Urinary bladder (tissue), 3 donors: ENCODE measurements at regions not wholly inside any gene's neighbourhood (a gene's known extent, or its start where the extent isn't known, plus 50 kb on each side); places are given as distances from the start of the nearest gene placed in this dataset.
"Not testable (repeated sequence)": the region's sequence is repeated elsewhere in the genome, so short reads cannot be mapped to it uniquely, and the experiment has no call there.

Experiments
- DNase-seq: peaks from one replicate; pipeline ENCODE4 v3.0.0-alpha.2; 2015; ENCODE audit errors: extremely low spot score
- H3K27ac ChIP-seq: one replicate; pipeline ENCODE4 v1.5.1; 2013; ENCODE audit warnings: low read depth, mild to moderate bottlenecking, moderate library complexity
- H3K36me3 ChIP-seq: one replicate; pipeline ENCODE4 v1.6.1; 2013; ENCODE audit warnings: mild to moderate bottlenecking, moderate library complexity; ENCODE audit not compliant: insufficient read depth
- H3K4me1 ChIP-seq: one replicate; pipeline ENCODE4 v1.6.1; 2013; ENCODE audit warnings: mild to moderate bottlenecking, moderate library complexity; ENCODE audit not compliant: insufficient read depth
- H3K4me3 ChIP-seq: one replicate; pipeline ENCODE4 v1.5.1; 2013; ENCODE audit warnings: low read depth, low read length
- WGBS: extraction: QIAGEN DNeasy Blood & Tissue Kit; methylation state at CpG from one replicate; pipeline ENCODE4 v1.1.7; 2013; 5-methylcytosine and 5-hydroxymethylcytosine counted together
- donor health status: healthy with polysubstance abuse.
- donor health status: healthy.

DNA sequence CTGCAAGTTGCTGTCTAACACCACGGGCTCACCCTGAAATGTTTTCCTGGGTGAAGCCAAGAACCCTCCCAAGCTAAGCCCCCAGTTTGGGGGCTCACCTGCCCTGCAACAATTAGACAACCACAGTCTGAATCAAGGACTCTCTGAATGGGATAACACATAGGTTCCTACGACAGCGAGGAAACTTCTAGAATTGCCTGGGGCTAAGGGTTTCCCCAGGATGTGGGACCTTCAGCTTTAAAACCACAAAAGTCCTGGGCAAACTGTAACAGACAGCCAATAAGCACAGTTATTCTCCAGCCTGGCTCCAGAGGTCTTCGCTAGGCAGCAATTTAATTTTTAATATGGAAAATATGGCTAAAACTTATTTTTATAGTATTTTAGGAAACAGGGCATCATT, 162.6 kb downstream of the PRKX start:
- 91% methylated on average over 4 of the region's 4 CpGs for WGBS
- Histone ChIP-seq H3K36me3 (no peaks in the 10 kb centered on the region), H3K4me3 (no peak overlapping the region), H3K4me1 (no peaks in the 10 kb centered on the region), H3K27ac (no peak overlapping the region)
- no peak for DNase-seq

DNA sequence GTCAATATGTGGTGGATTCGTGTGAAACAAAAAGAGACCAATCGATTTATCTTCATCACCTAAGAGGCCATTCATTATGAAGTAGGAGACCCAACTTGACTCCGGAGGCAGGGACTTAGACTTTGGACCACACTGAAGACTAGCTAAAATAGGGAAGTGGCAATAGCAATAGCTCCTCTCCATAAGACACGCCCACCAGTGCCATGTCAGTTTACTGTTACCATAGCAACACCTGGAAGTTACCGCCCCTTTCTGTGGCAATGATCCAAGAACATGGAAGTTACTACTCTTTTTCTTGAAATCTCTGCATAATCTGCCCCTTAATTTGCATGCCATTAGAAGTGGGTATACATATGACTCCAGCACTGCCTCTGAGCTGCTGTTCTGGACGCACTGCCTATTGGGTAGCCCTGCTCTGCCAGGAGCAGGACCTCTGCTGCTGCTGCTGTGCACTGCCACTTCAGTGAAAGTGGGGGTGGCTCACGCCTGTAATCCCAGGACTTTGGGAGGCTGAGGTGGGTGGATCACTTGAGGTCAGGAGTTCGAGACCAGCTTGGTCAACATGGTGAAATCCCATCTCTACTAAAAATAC, 163.2 kb downstream of the PRKX start:
- H3K36me3 ChIP-seq: no peaks in the 10 kb centered on the region
- no peak for DNase-seq
- no peaks in the 10 kb centered on the region for H3K4me1 ChIP-seq
- H3K4me3 ChIP-seq: no peak overlapping the region
- H3K27ac ChIP-seq: no peak overlapping the region
- 93% methylated on average over 8 of the region's 8 CpGs for WGBS

DNA sequence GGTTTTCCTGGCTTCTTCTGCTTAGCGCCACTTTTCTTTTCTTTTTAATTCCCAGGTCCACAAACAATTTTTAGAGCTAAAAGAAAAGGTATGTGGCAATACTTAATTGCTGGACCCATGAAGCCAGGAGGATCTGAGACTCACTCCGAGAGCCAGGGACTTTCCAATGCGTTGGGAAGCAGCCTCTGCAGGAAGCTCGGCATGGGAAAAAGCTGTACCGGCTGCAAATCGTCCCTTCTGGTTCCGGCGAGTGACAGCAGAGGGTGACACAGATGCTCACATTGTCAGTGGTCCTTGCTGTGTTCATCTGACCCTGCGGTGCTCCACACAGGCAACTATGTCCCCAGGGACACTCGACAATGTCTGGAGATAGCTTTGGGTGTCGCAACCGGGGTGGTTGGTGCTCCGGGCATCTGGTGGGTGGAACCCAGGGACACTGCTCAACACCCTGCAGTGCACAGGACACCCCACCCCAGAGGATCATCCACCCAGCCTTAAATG, 164.0 kb downstream of the PRKX start:
- Histone ChIP-seq H3K36me3 (no peaks in the 10 kb centered on the region), H3K4me1 (no peaks in the 10 kb centered on the region), H3K4me3 (no peak overlapping the region), H3K27ac (no peak overlapping the region)
- DNase-seq: no peak
- WGBS: 42% methylated on average over 13 of the region's 13 CpGs

DNA sequence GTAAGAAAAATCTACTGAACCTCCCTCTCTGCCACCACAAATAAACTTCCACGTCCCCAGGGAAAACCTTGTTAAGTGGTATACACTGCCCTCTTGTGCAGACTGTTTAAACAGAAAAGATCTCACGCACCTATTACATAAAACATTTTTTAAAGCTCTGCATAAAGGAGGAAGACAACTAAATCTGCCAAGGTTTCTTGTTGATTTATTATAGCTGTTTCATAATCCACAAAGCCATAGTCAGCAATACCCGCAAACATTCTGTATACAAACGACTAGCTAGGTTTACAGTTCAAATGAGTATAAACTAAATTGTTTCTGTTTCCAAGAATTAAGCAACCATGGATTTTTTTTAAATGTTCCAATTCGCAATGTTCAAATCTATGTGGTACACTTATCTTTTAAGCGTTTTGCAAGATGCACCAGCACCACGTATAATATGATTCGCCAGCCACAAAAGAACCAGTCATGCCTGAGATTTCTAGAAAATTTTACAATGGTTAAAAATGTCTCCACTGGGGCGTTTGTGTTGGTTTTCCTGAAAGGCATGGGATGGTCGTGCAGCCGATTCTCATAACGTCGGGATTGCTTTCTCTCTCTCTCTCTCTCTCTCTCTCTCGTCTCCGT, 164.6 kb downstream of the PRKX start:
- DNase-seq: peak; percentile 43
- no peaks in the 10 kb centered on the region for H3K36me3 ChIP-seq
- H3K4me3 ChIP-seq: no peak overlapping the region
- no peaks in the 10 kb centered on the region for H3K4me1 ChIP-seq
- H3K27ac ChIP-seq: no peak overlapping the region
- 8% methylated on average over 15 of the region's 15 CpGs for WGBS

DNA sequence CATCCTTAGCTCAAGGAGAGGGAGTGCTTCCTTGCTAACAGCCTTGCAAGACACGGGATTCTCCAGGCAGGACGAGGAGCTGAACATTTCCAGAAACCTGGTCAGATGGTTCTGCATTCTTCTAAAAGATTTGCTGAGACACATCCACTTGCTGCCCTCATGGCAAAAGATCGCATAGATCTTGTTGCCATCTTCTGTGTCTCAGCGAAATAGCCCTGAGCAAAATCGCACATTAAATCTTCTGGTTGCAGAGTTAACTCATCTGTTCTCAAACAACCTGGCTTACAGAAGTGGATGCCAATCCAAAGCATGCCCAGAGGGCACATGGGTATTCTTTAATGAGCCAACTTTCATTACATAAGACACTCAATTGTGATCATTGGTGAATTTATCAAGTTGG, 167.5 kb downstream of the PRKX start:
- H3K27ac ChIP-seq: no peak overlapping the region
- DNase-seq: no peak
- 76% methylated on average over 5 of the region's 5 CpGs for WGBS
- no peaks in the 10 kb centered on the region for H3K4me1 ChIP-seq
- no peaks in the 10 kb centered on the region for H3K36me3 ChIP-seq
- H3K4me3 ChIP-seq: no peak overlapping the region

DNA sequence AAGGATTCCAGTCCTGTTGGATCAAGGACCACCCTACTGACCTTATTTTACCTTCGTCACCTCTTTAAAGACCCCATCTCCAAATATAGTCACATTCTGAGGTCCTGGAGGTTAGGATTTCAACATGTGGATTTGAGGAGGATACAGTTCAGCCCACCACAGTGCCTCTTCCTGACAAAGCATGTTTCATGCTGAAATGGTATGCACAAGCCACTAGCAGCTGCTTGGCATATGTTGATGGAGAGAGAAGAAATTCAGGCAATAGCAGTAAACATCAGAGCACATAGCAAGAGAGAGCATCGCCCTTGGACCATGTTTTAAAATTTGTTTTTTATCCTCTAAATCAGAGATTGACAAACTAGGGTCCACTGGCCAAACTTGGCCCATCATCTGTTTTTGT, 172.1 kb downstream of the PRKX start:
- Histone ChIP-seq H3K36me3 (no peaks in the 10 kb centered on the region), H3K4me1 (no peaks in the 10 kb centered on the region), H3K4me3 (no peak overlapping the region), H3K27ac (no peak overlapping the region)
- WGBS: 87% methylated on average over 2 of the region's 2 CpGs
- no peak for DNase-seq

DNA sequence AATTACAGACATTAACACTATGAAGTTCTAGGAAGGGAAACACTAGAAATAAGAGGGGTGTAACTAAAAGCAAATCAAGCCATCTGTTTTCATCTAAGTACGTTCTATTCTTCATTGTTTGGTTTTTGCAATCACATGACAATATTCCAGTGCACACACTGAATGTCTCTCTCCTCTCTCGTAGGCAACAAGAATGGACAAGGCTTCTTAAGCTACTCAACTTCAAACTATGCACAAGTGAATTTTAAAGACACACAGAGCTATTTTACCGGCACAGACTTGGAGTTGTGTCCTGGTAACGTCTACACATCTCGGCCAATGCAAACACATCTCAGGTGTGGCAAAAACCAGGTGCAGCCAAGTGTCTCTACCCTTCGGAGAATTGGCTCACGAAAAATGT, 173.3 kb downstream of the PRKX start:
- Histone ChIP-seq H3K4me3 (no peak overlapping the region), H3K36me3 (no peaks in the 10 kb centered on the region), H3K27ac (no peak overlapping the region), H3K4me1 (no peaks in the 10 kb centered on the region)
- no peak for DNase-seq
- 76% methylated on average over 7 of the region's 7 CpGs for WGBS

DNA sequence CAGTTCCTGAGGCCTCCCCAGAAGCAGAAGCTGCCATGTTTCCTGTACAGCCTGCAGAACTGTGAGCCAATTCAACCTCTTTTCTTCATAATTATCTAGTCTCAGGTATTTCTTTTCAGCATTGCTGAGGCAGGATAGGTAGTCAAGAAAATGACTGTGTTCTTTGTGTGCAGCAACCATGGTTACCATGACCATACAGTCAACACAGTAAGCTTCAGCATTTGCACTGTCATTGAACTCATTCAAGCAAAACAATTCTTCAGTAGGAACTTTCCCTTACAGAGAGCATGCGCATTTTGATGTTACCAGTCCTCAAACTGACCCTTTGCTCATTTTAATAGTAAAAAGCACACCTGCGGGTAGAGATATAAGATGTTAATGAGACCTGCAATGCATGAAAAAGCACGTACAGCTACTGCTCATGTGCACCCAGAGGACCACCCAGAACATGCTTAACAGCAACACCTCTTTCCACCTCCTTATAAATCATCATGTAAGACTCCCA, 180.8 kb downstream of the PRKX start:
- Histone ChIP-seq H3K4me3 (no peak overlapping the region), H3K4me1 (no peaks in the 10 kb centered on the region), H3K27ac (no peak overlapping the region), H3K36me3 (no peaks in the 10 kb centered on the region)
- no peak for DNase-seq
- WGBS: 77% methylated on average over 3 of the region's 3 CpGs

DNA sequence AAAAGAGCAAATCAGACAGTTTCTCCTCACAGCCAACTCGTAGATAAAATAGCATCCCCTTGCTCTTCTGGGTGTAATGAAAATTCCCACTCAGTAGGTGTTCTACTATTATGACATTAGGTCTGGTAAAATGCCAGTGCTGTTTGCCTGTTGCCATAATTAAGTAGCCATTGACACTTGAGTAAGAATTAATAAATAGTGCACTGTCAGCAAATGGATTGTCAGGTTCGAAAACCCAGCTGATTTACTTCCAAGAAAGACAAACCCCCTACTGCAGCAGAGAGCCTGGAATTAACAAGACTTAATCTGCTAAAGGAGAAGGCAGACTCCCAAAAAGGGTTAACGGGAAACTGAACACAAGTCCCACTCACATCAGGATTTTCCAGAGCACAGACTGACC, 182.0 kb downstream of the PRKX start:
- not testable (repeated sequence) for H3K4me1 ChIP-seq, H3K36me3 ChIP-seq, DNase-seq, H3K4me3 ChIP-seq, H3K27ac ChIP-seq
- 86% methylated on average over 3 of the region's 3 CpGs for WGBS

DNA sequence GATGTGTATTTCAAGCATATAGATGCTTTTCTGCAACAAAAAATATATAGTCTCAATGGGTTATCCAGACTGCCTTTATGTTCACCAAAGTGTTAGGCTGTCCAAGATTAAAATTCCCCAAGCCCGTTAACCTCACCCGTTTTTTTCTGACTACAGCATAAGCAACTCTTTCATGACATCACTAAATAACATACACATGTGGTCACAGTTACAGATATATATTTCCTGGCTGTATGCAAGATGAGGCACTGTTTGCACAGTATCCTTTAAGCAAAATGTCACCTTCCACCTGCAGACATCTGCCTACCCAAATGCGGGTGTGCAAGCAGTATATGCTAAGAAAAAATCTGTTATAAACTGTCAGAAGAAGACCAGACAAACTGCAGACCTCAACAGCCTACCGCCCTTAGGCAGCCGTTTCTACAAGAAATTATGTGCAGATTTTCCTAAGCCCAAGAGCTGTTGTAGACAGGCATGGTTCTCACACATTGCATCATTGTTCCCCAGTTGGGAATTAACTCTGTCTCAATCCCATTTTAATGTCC, 183.1 kb upstream of the MXRA5 start:
- DNase-seq: no peak
- 38% methylated on average over 5 of the region's 5 CpGs for WGBS
- no peak overlapping the region for H3K27ac ChIP-seq
- no peaks in the 10 kb centered on the region for H3K4me1 ChIP-seq
- no peaks in the 10 kb centered on the region for H3K36me3 ChIP-seq
- no peak overlapping the region for H3K4me3 ChIP-seq

DNA sequence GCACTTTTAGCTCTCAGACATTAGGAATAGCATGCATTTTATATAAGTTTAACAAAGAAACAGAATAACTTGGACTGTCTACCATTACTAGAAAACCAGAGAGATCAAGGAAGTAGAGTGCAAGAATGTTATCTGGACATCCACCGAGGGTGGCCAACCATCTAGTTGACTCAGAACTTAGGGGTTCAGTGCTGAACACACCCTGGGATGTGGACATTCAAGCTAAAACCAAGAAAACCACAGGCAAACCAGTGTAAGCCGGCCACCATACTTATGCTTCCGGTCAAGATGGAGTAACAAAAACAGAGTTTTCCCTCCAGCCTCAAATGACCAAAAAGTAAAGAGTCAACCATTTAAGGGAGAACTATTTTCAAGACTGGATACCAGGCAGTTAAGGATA, 181.4 kb upstream of the MXRA5 start:
- Histone ChIP-seq H3K4me1 (no peaks in the 10 kb centered on the region), H3K36me3 (no peaks in the 10 kb centered on the region), H3K4me3 (no peak overlapping the region), H3K27ac (no peak overlapping the region)
- no peak for DNase-seq
- WGBS: 94% methylated on average over 3 of the region's 3 CpGs

DNA sequence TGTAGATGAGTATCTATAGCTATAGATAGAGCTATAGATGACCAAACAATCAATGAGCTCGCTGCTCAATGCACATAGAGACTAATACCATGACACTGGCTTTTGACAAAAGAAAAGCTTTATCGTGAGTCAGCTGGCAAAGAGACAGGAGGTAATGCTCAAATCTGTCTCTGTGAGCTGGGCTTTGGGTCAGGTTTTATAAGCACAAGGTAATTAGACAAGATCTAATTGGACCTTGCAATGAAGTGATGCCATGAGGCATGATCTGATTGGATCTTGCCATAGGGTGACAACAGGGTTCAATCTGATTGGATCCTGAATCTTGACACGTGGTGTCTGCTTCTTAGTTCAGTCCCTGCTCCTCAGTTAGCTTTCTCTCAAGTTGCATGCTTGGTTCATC, 180.7 kb upstream of the MXRA5 start:
- H3K4me1 ChIP-seq: no peaks in the 10 kb centered on the region
- H3K27ac ChIP-seq: no peak overlapping the region
- no peak for DNase-seq
- H3K4me3 ChIP-seq: no peak overlapping the region
- 61% methylated on average over 3 of the region's 3 CpGs for WGBS
- no peaks in the 10 kb centered on the region for H3K36me3 ChIP-seq

DNA sequence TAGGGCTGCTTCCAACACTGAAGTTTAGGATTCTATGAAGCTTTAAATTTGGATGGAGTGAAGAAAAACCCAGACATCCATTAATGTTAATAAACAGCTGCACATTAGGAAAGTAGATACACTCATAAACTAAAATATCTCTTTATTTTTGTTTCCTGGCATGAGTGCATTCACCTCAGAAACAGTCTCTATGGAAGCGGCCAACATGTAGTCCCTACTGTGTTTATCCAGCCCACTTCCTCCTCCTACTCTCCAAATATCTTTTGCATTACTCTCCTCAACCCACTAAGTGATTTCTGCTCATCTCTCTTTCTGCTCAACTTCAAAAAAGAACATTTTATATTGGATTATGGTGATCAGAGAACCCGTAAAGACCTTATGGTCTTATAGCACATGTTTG, 180.3 kb upstream of the MXRA5 start:
- no peaks in the 10 kb centered on the region for H3K36me3 ChIP-seq
- no peak overlapping the region for H3K4me3 ChIP-seq
- H3K4me1 ChIP-seq: no peaks in the 10 kb centered on the region
- WGBS: 45% methylated on average over 2 of the region's 2 CpGs
- DNase-seq: no peak
- no peak overlapping the region for H3K27ac ChIP-seq

DNA sequence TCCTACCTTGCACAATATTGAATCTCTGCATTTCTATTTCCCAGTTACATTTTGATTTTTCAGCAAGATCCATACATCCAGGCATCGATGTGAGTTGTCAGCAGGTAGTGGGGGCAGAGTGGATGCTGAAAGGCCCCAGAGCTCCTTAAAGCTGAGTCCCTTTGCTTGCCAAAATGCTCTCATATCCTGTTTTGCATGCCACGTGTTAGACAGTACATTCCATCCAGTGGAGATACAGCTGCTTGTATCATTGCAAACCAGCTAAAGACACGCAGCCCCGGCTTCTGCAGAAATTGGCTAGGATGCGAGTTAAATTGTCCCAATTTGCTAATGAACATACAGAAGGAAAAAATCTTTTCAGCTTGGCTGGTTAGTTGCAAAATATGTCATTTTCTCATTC, 179.6 kb upstream of the MXRA5 start:
- WGBS: 27% methylated on average over 5 of the region's 5 CpGs
- DNase-seq: no peak
- Histone ChIP-seq H3K27ac (no peak overlapping the region), H3K4me3 (no peak overlapping the region), H3K4me1 (no peaks in the 10 kb centered on the region), H3K36me3 (no peaks in the 10 kb centered on the region)
